GM19372 (cell line): ENCODE measurements at regions not wholly inside any gene's neighbourhood (a gene's known extent, or its start where the extent isn't known, plus 50 kb on each side); places are given as distances from the start of the nearest gene placed in this dataset.
A peak's percentile ranks its signal among the peaks of the same experiment; 100 is the strongest.

Experiments
- ATAC-seq: cut with Tn5 transposase; IDR thresholded peaks from one replicate; pipeline ENCODE4 v1.9.1; 2021; ENCODE audit warnings: mild to moderate bottlenecking, low read depth, moderate library complexity; ENCODE audit not compliant: unreplicated experiment

GRCh38 chr3:101095693-101096430, 102.6 kb upstream of the ABI3BP start:
- no peak for ATAC-seq

- ATAC-seq = no peak
Measured at GRCh38 chr3:101091489-101091888, 98.3 kb upstream of the ABI3BP start.

- ATAC-seq = no peak
Measured at GRCh38 chr3:101085752-101086151, 92.5 kb upstream of the ABI3BP start.

- ATAC-seq = no peak
Measured at GRCh38 chr3:101084404-101084803, 91.2 kb upstream of the ABI3BP start.

- no peak for ATAC-seq
Measured at GRCh38 chr3:101081999-101082398, 88.8 kb upstream of the ABI3BP start.

GRCh38 chr3:101081446-101081845, 88.2 kb upstream of the ABI3BP start:
- ATAC-seq = no peak

GRCh38 chr3:101077361-101078011, 84.3 kb upstream of the ABI3BP start:
- no peak for ATAC-seq

- no peak for ATAC-seq
Measured at GRCh38 chr3:101074518-101074917, 81.3 kb upstream of the ABI3BP start.

- ATAC-seq = no peak
Measured at GRCh38 chr3:101072300-101072699, 79.1 kb upstream of the ABI3BP start.

- ATAC-seq = no peak
Measured at GRCh38 chr3:101070799-101071121, 77.5 kb upstream of the ABI3BP start.

- ATAC-seq = peak; percentile 71
Measured at GRCh38 chr3:101069901-101070798, 76.9 kb upstream of the ABI3BP start.

- no peak for ATAC-seq
Measured at GRCh38 chr3:101068876-101069606, 75.8 kb upstream of the ABI3BP start.

- no peak for ATAC-seq
Measured at GRCh38 chr3:101066711-101067129, 73.5 kb upstream of the ABI3BP start.

GRCh38 chr3:101065962-101066361, 72.7 kb upstream of the ABI3BP start:
- no peak for ATAC-seq

GRCh38 chr3:101063401-101063800, 70.2 kb upstream of the ABI3BP start:
- no peak for ATAC-seq

- no peak for ATAC-seq
Measured at GRCh38 chr3:101061312-101061711, 68.1 kb upstream of the ABI3BP start.

- no peak for ATAC-seq
Measured at GRCh38 chr3:101050866-101051265, 57.6 kb upstream of the ABI3BP start.

GRCh38 chr3:101050046-101050445, 56.8 kb upstream of the ABI3BP start:
- ATAC-seq = no peak

- no peak for ATAC-seq
Measured at GRCh38 chr3:101049532-101049931, 56.3 kb upstream of the ABI3BP start.

- no peak for ATAC-seq
Measured at GRCh38 chr3:101043687-101044078, 50.5 kb upstream of the ABI3BP start.
